ENCODE measurements at regions not wholly inside any gene's neighbourhood (a gene's known extent, or its start where the extent isn't known, plus 50 kb on each side); places are given as distances from the start of the nearest gene placed in this dataset.

- DNase-seq (ENCODE audit: low read depth in 3 of 3, low spot score in 2 of 3), result no peak
Measured at GRCh38 chr3:167188592-167188991, 191.5 kb downstream of the ZBBX start.

GRCh38 chr3:167187221-167187620 is 192.9 kb downstream of the ZBBX start:
- DNase-seq (ENCODE audit: low read depth in 3 of 3, low spot score in 2 of 3), result no peak

- no peak for DNase-seq (ENCODE audit: low read depth in 3 of 3, low spot score in 2 of 3)
Measured at GRCh38 chr3:167184511-167184910, 195.6 kb downstream of the ZBBX start.

- DNase-seq (ENCODE audit: low read depth in 3 of 3, low spot score in 2 of 3), result no peak
Measured at GRCh38 chr3:167172377-167172776, 207.7 kb downstream of the ZBBX start.

GRCh38 chr3:167167491-167167890 is 212.6 kb downstream of the ZBBX start:
- no peak for DNase-seq (ENCODE audit: low read depth in 3 of 3, low spot score in 2 of 3)

- peak in 1 of 3 donors; percentile 2 for DNase-seq (ENCODE audit: low read depth in 3 of 3, low spot score in 2 of 3)
Measured at GRCh38 chr3:167166594-167167253, 213.4 kb downstream of the ZBBX start.

GRCh38 chr3:167166012-167166411 is 214.1 kb downstream of the ZBBX start:
- DNase-seq (ENCODE audit: low read depth in 3 of 3, low spot score in 2 of 3), result no peak

GRCh38 chr3:167163580-167163979 is 216.5 kb downstream of the ZBBX start:
- no peak for DNase-seq (ENCODE audit: low read depth in 3 of 3, low spot score in 2 of 3)

- no peak for DNase-seq (ENCODE audit: low read depth in 3 of 3, low spot score in 2 of 3)
Measured at GRCh38 chr3:167162083-167162482, 218.0 kb downstream of the ZBBX start.

GRCh38 chr3:167160781-167161180 is 219.3 kb downstream of the ZBBX start:
- no peak for DNase-seq (ENCODE audit: low read depth in 3 of 3, low spot score in 2 of 3)

GRCh38 chr3:167151636-167152035 is 228.5 kb downstream of the ZBBX start:
- no peak for DNase-seq (ENCODE audit: low read depth in 3 of 3, low spot score in 2 of 3)

- DNase-seq (ENCODE audit: low read depth in 3 of 3, low spot score in 2 of 3), result no peak
Measured at GRCh38 chr3:167148136-167148535, 232.0 kb downstream of the ZBBX start.

GRCh38 chr3:167146911-167147310 is 233.2 kb downstream of the ZBBX start:
- no peak for DNase-seq (ENCODE audit: low read depth in 3 of 3, low spot score in 2 of 3)

- no peak for DNase-seq (ENCODE audit: low read depth in 3 of 3, low spot score in 2 of 3)
Measured at GRCh38 chr3:167125612-167126407, 254.3 kb downstream of the ZBBX start.

GRCh38 chr3:167120828-167121227 is 259.3 kb downstream of the ZBBX start:
- DNase-seq (ENCODE audit: low read depth in 3 of 3, low spot score in 2 of 3), result no peak

GRCh38 chr3:167116120-167116922 is 263.8 kb downstream of the ZBBX start:
- no peak for DNase-seq (ENCODE audit: low read depth in 3 of 3, low spot score in 2 of 3)

GRCh38 chr3:167115331-167115934 is 264.7 kb downstream of the ZBBX start:
- DNase-seq (ENCODE audit: low read depth in 3 of 3, low spot score in 2 of 3), result no peak

- DNase-seq (ENCODE audit: low read depth in 3 of 3, low spot score in 2 of 3), result no peak
Measured at GRCh38 chr3:167114619-167115018, 265.5 kb downstream of the ZBBX start.

- no peak for DNase-seq (ENCODE audit: low read depth in 3 of 3, low spot score in 2 of 3)
Measured at GRCh38 chr3:167113035-167113830, 266.9 kb downstream of the ZBBX start.

GRCh38 chr3:167110901-167111300 is 269.2 kb downstream of the ZBBX start:
- no peak for DNase-seq (ENCODE audit: low read depth in 3 of 3, low spot score in 2 of 3)
